ENCODE measurements at regions not wholly inside any gene's neighbourhood (a gene's known extent, or its start where the extent isn't known, plus 50 kb on each side); places are given as distances from the start of the nearest gene placed in this dataset.

- no peak overlapping the region for H2BK5ac ChIP-seq (ENCODE audit: low read depth, low read length, poor library complexity)
- H3K4ac ChIP-seq (ENCODE audit: low read depth, low read length) = no peak overlapping the region
- H3K23ac ChIP-seq (ENCODE audit: low read length) = no peak overlapping the region
- no peak overlapping the region for H2AFZ ChIP-seq (ENCODE audit: insufficient read depth, low read length, poor library complexity)
- H2BK12ac ChIP-seq (ENCODE audit: low read length) = no peak overlapping the region
- H3K9ac ChIP-seq (ENCODE audit: low read length) = no peak overlapping the region
- H3K4me1 ChIP-seq (ENCODE audit: control insufficient read depth in 1 of 2, insufficient read depth in 2 of 2, low read length in 2 of 2) = peaks cover 0 to 2% of the 10 kb centered on the region in 2 experiments
- no peaks in the 10 kb centered on the region for H3K27me3 ChIP-seq (ENCODE audit: insufficient read depth, low read length)
- no peak overlapping the region for H3K4me3 ChIP-seq (ENCODE audit: low read depth, low read length)
- no peak overlapping the region for H4K8ac ChIP-seq (ENCODE audit: low read depth, low read length)
- H3K79me2 ChIP-seq (ENCODE audit: control insufficient read depth, insufficient read depth, low read length, poor library complexity) = no peaks in the 10 kb centered on the region
- H3K14ac ChIP-seq (ENCODE audit: low read length) = no peak overlapping the region
- H3K4me2 ChIP-seq (ENCODE audit: low read length) = no peak overlapping the region
- no peak overlapping the region for H3K18ac ChIP-seq (ENCODE audit: low read length)
- no peak overlapping the region for H3K27ac ChIP-seq (ENCODE audit: low read depth, low read length)
- no CpG with 5 or more reads among the region's 6 CpGs for WGBS (ENCODE audit: extremely low coverage, insufficient coverage, insufficient read length)
- no peak overlapping the region for H2AK5ac ChIP-seq (ENCODE audit: low read length)
- H3K36me3 ChIP-seq (ENCODE audit: control insufficient read depth in 1 of 2, insufficient read depth in 2 of 2, low read length in 2 of 2) = no peaks in the 10 kb centered on the region
- no peaks in the 10 kb centered on the region for H3K79me1 ChIP-seq (ENCODE audit: low read length)
- H3K9me3 ChIP-seq (ENCODE audit: insufficient read depth, low read depth, low read length) = peaks cover 3% of the 10 kb centered on the region
- no peak overlapping the region for H4K91ac ChIP-seq (ENCODE audit: low read depth, low read length)
- no peak overlapping the region for H2BK120ac ChIP-seq (ENCODE audit: insufficient read depth, low read length, poor library complexity)
- no peak for DNase-seq
- H4K12ac ChIP-seq (ENCODE audit: low read depth, low read length) = no peak overlapping the region
These were observed 75.3 kb upstream of the GRB10 start for GRCh38 chr7:50857804-50858489.

DNA sequence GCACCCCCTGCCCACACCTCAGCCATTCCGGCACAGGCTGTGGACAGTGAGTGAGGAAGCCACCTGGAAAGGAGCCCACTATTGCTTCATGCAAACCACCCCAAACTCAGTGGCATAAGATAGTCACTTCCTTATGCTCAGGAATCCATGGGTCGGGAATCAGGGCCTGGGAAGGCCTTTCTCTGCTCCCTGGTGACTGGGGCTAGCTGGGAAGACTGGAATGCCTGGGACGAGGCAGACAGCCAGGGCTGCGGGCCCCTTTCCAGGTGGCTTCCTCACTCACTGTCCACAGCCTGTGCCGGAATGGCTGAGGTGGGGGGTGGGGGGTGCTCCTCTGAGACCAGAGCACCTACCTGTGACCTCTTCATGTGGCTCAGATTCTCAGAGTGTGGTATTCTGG is 74.1 kb upstream of the GRB10 start:
- Histone ChIP-seq H3K79me1 (ENCODE audit: low read length) (no peaks in the 10 kb centered on the region), H3K14ac (ENCODE audit: low read length) (no peak overlapping the region), H3K4ac (ENCODE audit: low read depth, low read length) (no peak overlapping the region), H4K8ac (ENCODE audit: low read depth, low read length) (no peak overlapping the region), H3K9me3 (ENCODE audit: insufficient read depth, low read depth, low read length) (peaks cover 5% of the 10 kb centered on the region), H2BK12ac (ENCODE audit: low read length) (no peak overlapping the region), H3K18ac (ENCODE audit: low read length) (no peak overlapping the region), H3K4me3 (ENCODE audit: low read depth, low read length) (no peak overlapping the region), H2BK5ac (ENCODE audit: low read depth, low read length, poor library complexity) (no peak overlapping the region), H4K12ac (ENCODE audit: low read depth, low read length) (no peak overlapping the region), H3K4me1 (ENCODE audit: control insufficient read depth in 1 of 2, insufficient read depth in 2 of 2, low read length in 2 of 2) (peaks cover 0 to 2% of the 10 kb centered on the region in 2 experiments), H3K9ac (ENCODE audit: low read length) (no peak overlapping the region), H3K79me2 (ENCODE audit: control insufficient read depth, insufficient read depth, low read length, poor library complexity) (no peaks in the 10 kb centered on the region), H3K27ac (ENCODE audit: low read depth, low read length) (no peak overlapping the region), H3K27me3 (ENCODE audit: insufficient read depth, low read length) (no peaks in the 10 kb centered on the region), H2BK120ac (ENCODE audit: insufficient read depth, low read length, poor library complexity) (no peak overlapping the region), H2AFZ (ENCODE audit: insufficient read depth, low read length, poor library complexity) (no peak overlapping the region), H4K91ac (ENCODE audit: low read depth, low read length) (no peak overlapping the region), H3K36me3 (ENCODE audit: control insufficient read depth in 1 of 2, insufficient read depth in 2 of 2, low read length in 2 of 2) (no peaks in the 10 kb centered on the region), H3K23ac (ENCODE audit: low read length) (no peak overlapping the region), H2AK5ac (ENCODE audit: low read length) (no peak overlapping the region), H3K4me2 (ENCODE audit: low read length) (no peak overlapping the region)
- WGBS (ENCODE audit: extremely low coverage, insufficient coverage, insufficient read length) = no CpG with 5 or more reads among the region's 5 CpGs
- DNase-seq = no peak

DNA sequence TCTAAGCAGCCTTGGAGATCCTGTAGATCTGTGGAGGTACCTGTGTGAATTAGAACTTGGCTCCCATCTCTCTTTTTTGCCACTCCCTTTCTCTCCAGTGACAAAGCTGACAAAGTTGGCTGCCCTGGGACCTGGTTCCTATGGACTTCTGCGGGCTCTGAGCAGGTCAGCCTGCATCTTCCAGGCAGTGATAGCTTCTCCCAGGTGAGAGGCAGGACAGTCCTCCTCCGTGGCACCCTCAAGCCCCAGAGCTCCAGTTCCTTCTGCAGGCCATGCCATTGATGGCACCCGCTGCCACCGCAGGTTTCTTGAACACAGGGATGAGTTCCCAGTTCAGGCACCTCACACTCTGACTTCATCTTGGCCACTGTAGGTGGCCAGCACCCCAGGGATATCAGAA is 73.5 kb upstream of the GRB10 start:
- Histone ChIP-seq H3K36me3 (ENCODE audit: control insufficient read depth in 1 of 2, insufficient read depth in 2 of 2, low read length in 2 of 2) (no peaks in the 10 kb centered on the region), H2BK5ac (ENCODE audit: low read depth, low read length, poor library complexity) (no peak overlapping the region), H4K91ac (ENCODE audit: low read depth, low read length) (no peak overlapping the region), H3K27ac (ENCODE audit: low read depth, low read length) (no peak overlapping the region), H3K14ac (ENCODE audit: low read length) (no peak overlapping the region), H3K4me3 (ENCODE audit: low read depth, low read length) (no peak overlapping the region), H3K4me1 (ENCODE audit: control insufficient read depth in 1 of 2, insufficient read depth in 2 of 2, low read length in 2 of 2) (peaks cover 0 to 2% of the 10 kb centered on the region in 2 experiments), H2BK12ac (ENCODE audit: low read length) (no peak overlapping the region), H3K9me3 (ENCODE audit: insufficient read depth, low read depth, low read length) (peaks cover 5% of the 10 kb centered on the region), H3K79me2 (ENCODE audit: control insufficient read depth, insufficient read depth, low read length, poor library complexity) (no peaks in the 10 kb centered on the region), H3K9ac (ENCODE audit: low read length) (no peak overlapping the region), H2AFZ (ENCODE audit: insufficient read depth, low read length, poor library complexity) (no peak overlapping the region), H3K18ac (ENCODE audit: low read length) (no peak overlapping the region), H2AK5ac (ENCODE audit: low read length) (no peak overlapping the region), H4K12ac (ENCODE audit: low read depth, low read length) (no peak overlapping the region), H3K79me1 (ENCODE audit: low read length) (no peaks in the 10 kb centered on the region), H3K27me3 (ENCODE audit: insufficient read depth, low read length) (no peaks in the 10 kb centered on the region), H3K4me2 (ENCODE audit: low read length) (no peak overlapping the region), H3K4ac (ENCODE audit: low read depth, low read length) (no peak overlapping the region), H4K8ac (ENCODE audit: low read depth, low read length) (no peak overlapping the region), H3K23ac (ENCODE audit: low read length) (no peak overlapping the region), H2BK120ac (ENCODE audit: insufficient read depth, low read length, poor library complexity) (no peak overlapping the region)
- no CpG with 5 or more reads among the region's 4 CpGs for WGBS (ENCODE audit: extremely low coverage, insufficient coverage, insufficient read length)
- no peak for DNase-seq

- Histone ChIP-seq H3K4me3 (ENCODE audit: low read depth, low read length) (no peak overlapping the region), H4K12ac (ENCODE audit: low read depth, low read length) (no peak overlapping the region), H3K9ac (ENCODE audit: low read length) (no peak overlapping the region), H3K36me3 (ENCODE audit: control insufficient read depth in 1 of 2, insufficient read depth in 2 of 2, low read length in 2 of 2) (no peaks in the 10 kb centered on the region), H2AFZ (ENCODE audit: insufficient read depth, low read length, poor library complexity) (no peak overlapping the region), H3K79me1 (ENCODE audit: low read length) (no peaks in the 10 kb centered on the region), H3K4me2 (ENCODE audit: low read length) (no peak overlapping the region), H3K14ac (ENCODE audit: low read length) (no peak overlapping the region), H3K18ac (ENCODE audit: low read length) (no peak overlapping the region), H3K79me2 (ENCODE audit: control insufficient read depth, insufficient read depth, low read length, poor library complexity) (no peaks in the 10 kb centered on the region), H4K91ac (ENCODE audit: low read depth, low read length) (no peak overlapping the region), H3K4me1 (ENCODE audit: control insufficient read depth in 1 of 2, insufficient read depth in 2 of 2, low read length in 2 of 2) (peaks cover 0 to 2% of the 10 kb centered on the region in 2 experiments), H3K23ac (ENCODE audit: low read length) (no peak overlapping the region), H3K27me3 (ENCODE audit: insufficient read depth, low read length) (no peaks in the 10 kb centered on the region), H3K9me3 (ENCODE audit: insufficient read depth, low read depth, low read length) (peaks cover 5% of the 10 kb centered on the region), H3K27ac (ENCODE audit: low read depth, low read length) (no peak overlapping the region), H3K4ac (ENCODE audit: low read depth, low read length) (no peak overlapping the region), H2BK120ac (ENCODE audit: insufficient read depth, low read length, poor library complexity) (no peak overlapping the region), H2AK5ac (ENCODE audit: low read length) (no peak overlapping the region), H4K8ac (ENCODE audit: low read depth, low read length) (no peak overlapping the region), H2BK12ac (ENCODE audit: low read length) (no peak overlapping the region), H2BK5ac (ENCODE audit: low read depth, low read length, poor library complexity) (no peak overlapping the region)
- DNase-seq = no peak
- no CpG with 5 or more reads among the region's 5 CpGs for WGBS (ENCODE audit: extremely low coverage, insufficient coverage, insufficient read length)
These were observed 72.8 kb upstream of the GRB10 start for GRCh38 chr7:50855526-50855925.
